ENCODE measurements at regions not wholly inside any gene's neighbourhood (a gene's known extent, or its start where the extent isn't known, plus 50 kb on each side); places are given as distances from the start of the nearest gene placed in this dataset.

DNA sequence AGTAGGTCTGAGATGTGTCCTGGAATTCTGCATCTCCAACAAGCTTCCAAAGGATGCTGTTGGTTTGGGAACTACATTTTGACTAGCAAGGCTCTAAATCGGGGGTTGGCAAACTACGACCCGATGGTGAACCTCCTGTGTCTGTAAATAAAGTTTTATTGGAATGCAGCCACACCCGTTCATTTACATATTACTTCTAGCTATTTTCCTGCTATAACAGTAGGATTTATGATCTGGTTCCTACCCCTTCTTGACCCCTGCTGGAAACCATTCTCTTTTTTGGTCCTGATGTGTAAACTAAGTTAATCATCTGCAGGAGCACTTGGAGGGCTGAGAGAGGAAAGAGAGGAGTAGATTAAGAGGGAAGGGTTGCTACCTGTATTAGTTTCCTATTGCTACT, 454.5 kb downstream of the RASEF start:
- TF ChIP-seq, protein P1, sequence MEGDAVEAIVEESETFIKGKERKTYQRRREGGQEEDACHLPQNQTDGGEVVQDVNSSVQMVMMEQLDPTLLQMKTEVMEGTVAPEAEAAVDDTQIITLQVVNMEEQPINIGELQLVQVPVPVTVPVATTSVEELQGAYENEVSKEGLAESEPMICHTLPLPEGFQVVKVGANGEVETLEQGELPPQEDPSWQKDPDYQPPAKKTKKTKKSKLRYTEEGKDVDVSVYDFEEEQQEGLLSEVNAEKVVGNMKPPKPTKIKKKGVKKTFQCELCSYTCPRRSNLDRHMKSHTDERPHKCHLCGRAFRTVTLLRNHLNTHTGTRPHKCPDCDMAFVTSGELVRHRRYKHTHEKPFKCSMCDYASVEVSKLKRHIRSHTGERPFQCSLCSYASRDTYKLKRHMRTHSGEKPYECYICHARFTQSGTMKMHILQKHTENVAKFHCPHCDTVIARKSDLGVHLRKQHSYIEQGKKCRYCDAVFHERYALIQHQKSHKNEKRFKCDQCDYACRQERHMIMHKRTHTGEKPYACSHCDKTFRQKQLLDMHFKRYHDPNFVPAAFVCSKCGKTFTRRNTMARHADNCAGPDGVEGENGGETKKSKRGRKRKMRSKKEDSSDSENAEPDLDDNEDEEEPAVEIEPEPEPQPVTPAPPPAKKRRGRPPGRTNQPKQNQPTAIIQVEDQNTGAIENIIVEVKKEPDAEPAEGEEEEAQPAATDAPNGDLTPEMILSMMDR (IDR thresholded peaks at IDR 0.05), result no peak
- TF ChIP-seq POLR2A (IDR thresholded peaks at IDR 0.05), result no peak
- no peak for TF ChIP-seq POLR2AphosphoS5 (IDR thresholded peaks at IDR 0.05)

Data from suprapubic skin (tissue), 4 donors.